Limb (tissue), 2 donors: ENCODE measurements at regions not wholly inside any gene's neighbourhood (a gene's known extent, or its start where the extent isn't known, plus 50 kb on each side); places are given as distances from the start of the nearest gene placed in this dataset.

Source experiments
- DNase-seq, 2 donors: peaks; one replicate each; pipeline ENCODE4 v3.0.0-alpha.2; 2016; ENCODE audit errors: extremely low spot score in 2 of 2

GRCh38 chr13:44021422-44021821 lies 141.7 kb downstream of the LACC1 start:
- DNase-seq = no peak

GRCh38 chr13:44022196-44022595 lies 142.5 kb downstream of the LACC1 start:
- no peak for DNase-seq

GRCh38 chr13:44024167-44024845 lies 144.6 kb downstream of the LACC1 start:
- DNase-seq = no peak

GRCh38 chr13:44024846-44025195 lies 145.1 kb downstream of the LACC1 start:
- DNase-seq = no peak

- no peak for DNase-seq
Measured at GRCh38 chr13:44026194-44026593, 146.5 kb downstream of the LACC1 start.

- no peak for DNase-seq
Measured at GRCh38 chr13:44028734-44029133, 149.0 kb downstream of the LACC1 start.

GRCh38 chr13:44030615-44031014 lies 150.9 kb downstream of the LACC1 start:
- no peak for DNase-seq

- no peak for DNase-seq
Measured at GRCh38 chr13:44031555-44031954, 151.9 kb downstream of the LACC1 start.

- DNase-seq = no peak
Measured at GRCh38 chr13:44032802-44033201, 153.1 kb downstream of the LACC1 start.

GRCh38 chr13:44035400-44035799 lies 155.7 kb downstream of the LACC1 start:
- no peak for DNase-seq

GRCh38 chr13:44040070-44040817 lies 160.5 kb downstream of the LACC1 start:
- no peak for DNase-seq

- DNase-seq = peak in 1 of 2 donors; percentile 21
Measured at GRCh38 chr13:44040818-44041100, 161.1 kb downstream of the LACC1 start.

GRCh38 chr13:44044547-44045179 lies 165.0 kb downstream of the LACC1 start:
- no peak for DNase-seq

GRCh38 chr13:44045180-44045562 lies 165.5 kb downstream of the LACC1 start:
- DNase-seq = no peak

GRCh38 chr13:44046428-44046827 lies 166.7 kb downstream of the LACC1 start:
- DNase-seq = no peak

- DNase-seq = no peak
Measured at GRCh38 chr13:44048326-44048725, 168.6 kb downstream of the LACC1 start.

- no peak for DNase-seq
Measured at GRCh38 chr13:44049081-44049945, 169.6 kb downstream of the LACC1 start.

GRCh38 chr13:44050450-44051063 lies 170.9 kb downstream of the LACC1 start:
- DNase-seq = peak in 1 of 2 donors; percentile 76

GRCh38 chr13:44051405-44051804 lies 171.7 kb downstream of the LACC1 start:
- no peak for DNase-seq

GRCh38 chr13:44051918-44052675 lies 172.4 kb downstream of the LACC1 start:
- peak; percentile 49 to 82 for DNase-seq

GRCh38 chr13:44052780-44053184 lies 173.1 kb downstream of the LACC1 start:
- peak in 1 of 2 donors; percentile 58 for DNase-seq
